ENCODE measurements at regions not wholly inside any gene's neighbourhood (a gene's known extent, or its start where the extent isn't known, plus 50 kb on each side); places are given as distances from the start of the nearest gene placed in this dataset.

GRCh38 chr7:24143547-24143946 is 140.4 kb upstream of the NPY start:
- no peak for TF ChIP-seq CTCF (IDR thresholded peaks at IDR 0.05)
- no peak for TF ChIP-seq POLR2A (IDR thresholded peaks at IDR 0.05)

Data from lower leg skin (tissue), 3 donors.